HepG2 (cell line): ENCODE measurements at regions not wholly inside any gene's neighbourhood (a gene's known extent, or its start where the extent isn't known, plus 50 kb on each side); places are given as distances from the start of the nearest gene placed in this dataset.

Experiments used
- AHR ChIP-seq: IDR thresholded peaks from 2 replicates; pipeline ENCODE4 v1.6.1; 2018; ENCODE audit warnings: missing genetic modification reagents, missing compliant biosample characterization
- ATF6 ChIP-seq: sonication (generic); formaldehyde crosslinking; conservative IDR thresholded peaks from 2 replicates; pipeline ENCODE4 v1.4.0; 2020; ENCODE audit warnings: missing genetic modification reagents
- BCL3 ChIP-seq: sonication (generic); formaldehyde crosslinking; IDR thresholded peaks from 2 replicates; pipeline ENCODE4 v1.5.1; 2020; ENCODE audit warnings: mild to moderate bottlenecking, missing genetic modification reagents, moderate library complexity
- CREB3 ChIP-seq: sonication (generic); formaldehyde crosslinking; IDR thresholded peaks from 2 replicates; pipeline ENCODE4 v1.5.0; 2020; ENCODE audit warnings: missing genetic modification reagents
- DR1 ChIP-seq: sonication (generic); formaldehyde crosslinking; IDR thresholded peaks from 2 replicates; pipeline ENCODE4 v1.8.0; 2021; ENCODE audit warnings: mild to moderate bottlenecking, missing genetic modification reagents, inconsistent platforms
- HHEX ChIP-seq: IDR thresholded peaks from 2 replicates; pipeline ENCODE4 v1.6.1; 2016; ENCODE audit warnings: control low read depth
- HMG20B ChIP-seq: conservative IDR thresholded peaks from 2 replicates; pipeline ENCODE4 v1.6.1; 2016; ENCODE audit warnings: missing genetic modification reagents, missing compliant biosample characterization
- IKZF1 ChIP-seq: fragments of 450-650 bp; IDR thresholded peaks from 2 replicates; pipeline ENCODE4 v1.7.1; 2016
- IRF9 ChIP-seq: sonication (generic); formaldehyde crosslinking; IDR thresholded peaks from 2 replicates; pipeline ENCODE4 v1.8.0; 2022; ENCODE audit warnings: missing genetic modification reagents, mild to moderate bottlenecking, borderline replicate concordance
- MAF1 ChIP-seq: sonication (generic); formaldehyde crosslinking; IDR thresholded peaks from 2 replicates; pipeline ENCODE4 v1.5.0; 2020; ENCODE audit warnings: missing genetic modification reagents, borderline replicate concordance
- NFE2L1 ChIP-seq: sonication (generic); formaldehyde crosslinking; IDR thresholded peaks from 2 replicates; pipeline ENCODE4 v1.4.0; 2020; ENCODE audit warnings: missing genetic modification reagents, mild to moderate bottlenecking, borderline replicate concordance
- SAFB2 ChIP-seq: sonication (generic); formaldehyde crosslinking; IDR thresholded peaks from 2 replicates; pipeline ENCODE4 v1.5.1; 2020; ENCODE audit warnings: missing genetic modification reagents, low read depth, mild to moderate bottlenecking, borderline replicate concordance
- SNAI1 ChIP-seq: sonication (generic); formaldehyde crosslinking; IDR thresholded peaks from 2 replicates; pipeline ENCODE4 v1.5.0; 2020; ENCODE audit warnings: mild to moderate bottlenecking, missing genetic modification reagents, borderline replicate concordance
- SNAPC4 ChIP-seq: sonication (generic); formaldehyde crosslinking; IDR thresholded peaks from 2 replicates; pipeline ENCODE4 v1.4.0; 2020; ENCODE audit warnings: mild to moderate bottlenecking, missing genetic modification reagents
- TFAP4 ChIP-seq: sonication (generic); IDR thresholded peaks from 2 replicates; pipeline ENCODE4 v1.6.1; 2016; ENCODE audit warnings: low read depth, borderline replicate concordance
- ZBTB21 ChIP-seq: sonication (generic); formaldehyde crosslinking; IDR thresholded peaks from 2 replicates; pipeline ENCODE4 v1.4.0; 2020; ENCODE audit warnings: missing genetic modification reagents
- ZNF30 ChIP-seq: sonication (generic); formaldehyde crosslinking; IDR thresholded peaks from 2 replicates; pipeline ENCODE4 v1.5.0; 2020; ENCODE audit warnings: mild to moderate bottlenecking, missing genetic modification reagents
- ZNF550 ChIP-seq: sonication (generic); formaldehyde crosslinking; IDR thresholded peaks from 2 replicates; pipeline ENCODE4 v1.4.0; 2020; ENCODE audit warnings: mild to moderate bottlenecking, missing genetic modification reagents, borderline replicate concordance
- ZNF775 ChIP-seq: sonication (generic); formaldehyde crosslinking; IDR thresholded peaks from 2 replicates; pipeline ENCODE4 v1.4.0; 2020; ENCODE audit warnings: missing genetic modification reagents, mild to moderate bottlenecking, moderate library complexity, borderline replicate concordance
- ZZZ3 ChIP-seq: sonication (generic); formaldehyde crosslinking; IDR thresholded peaks from 2 replicates; pipeline ENCODE4 v1.4.0; 2020; ENCODE audit warnings: missing genetic modification reagents, mild to moderate bottlenecking, borderline replicate concordance

GRCh38 chr3:145649368-145649887, 511.6 kb downstream of the PLOD2 start (continued):
- TF ChIP-seq ZBTB21 (no peak), CREB3 (CRISPR knock-in tag) (no peak), HMG20B (CRISPR knock-in tag) (no peak), TFAP4 (peak; percentile 97), MAF1 (CRISPR knock-in tag) (no peak), SNAPC4 (CRISPR knock-in tag) (no peak), IKZF1 (no peak), SNAI1 (CRISPR knock-in tag) (no peak), ZNF30 (CRISPR knock-in tag) (no peak), IRF9 (no peak), ZNF550 (CRISPR knock-in tag) (no peak), AHR (no peak; the same call in 1 of the 2 replicates), ZZZ3 (no peak), ZNF775 (CRISPR knock-in tag) (no peak), NFE2L1 (CRISPR knock-in tag) (no peak), HHEX (CRISPR knock-in tag) (no peak), SAFB2 (CRISPR knock-in tag) (no peak), DR1 (CRISPR knock-in tag) (no peak), ATF6 (no peak), BCL3 (CRISPR knock-in tag) (no peak)
